ENCODE measurements at regions not wholly inside any gene's neighbourhood (a gene's known extent, or its start where the extent isn't known, plus 50 kb on each side); places are given as distances from the start of the nearest gene placed in this dataset.

GRCh38 chr6:126444659-126445273, 104.9 kb downstream of the CENPW start:
- TF ChIP-seq ZNF211 (tag by site-specific recombination; IDR thresholded peaks at IDR 0.05; ENCODE audit: low read depth) (no peak), ZNF610 (tag by site-specific recombination; IDR thresholded peaks at IDR 0.05; ENCODE audit: borderline replicate concordance) (no peak), ZNF623 (tag by site-specific recombination; IDR thresholded peaks at IDR 0.05) (no peak), ZNF175 (tag by site-specific recombination; IDR thresholded peaks at IDR 0.05) (no peak), ZNF10 (tag by site-specific recombination; IDR thresholded peaks at IDR 0.05) (no peak), MZF1 (tag by site-specific recombination; IDR thresholded peaks at IDR 0.05; ENCODE audit: borderline replicate concordance) (no peak), GLIS1 (tag by site-specific recombination; IDR thresholded peaks at IDR 0.05) (no peak), ZBTB20 (tag by site-specific recombination; IDR thresholded peaks at IDR 0.05) (no peak), ZNF266 (tag by site-specific recombination; IDR thresholded peaks at IDR 0.05; ENCODE audit: low read depth) (no peak), ZNF239 (tag by site-specific recombination; IDR thresholded peaks at IDR 0.05) (no peak), WT1 (tag by site-specific recombination; IDR thresholded peaks at IDR 0.05) (no peak), ZNF549 (tag by site-specific recombination; IDR thresholded peaks at IDR 0.05) (no peak), ZNF350 (tag by site-specific recombination; IDR thresholded peaks at IDR 0.05) (no peak), ZNF830 (tag by site-specific recombination; IDR thresholded peaks at IDR 0.05; ENCODE audit: low read depth) (no peak), ZNF24 (tag by site-specific recombination; IDR thresholded peaks at IDR 0.05) (no peak), ZNF585B (tag by site-specific recombination; IDR thresholded peaks at IDR 0.05) (no peak)
- TF ChIP-seq, protein P1, sequence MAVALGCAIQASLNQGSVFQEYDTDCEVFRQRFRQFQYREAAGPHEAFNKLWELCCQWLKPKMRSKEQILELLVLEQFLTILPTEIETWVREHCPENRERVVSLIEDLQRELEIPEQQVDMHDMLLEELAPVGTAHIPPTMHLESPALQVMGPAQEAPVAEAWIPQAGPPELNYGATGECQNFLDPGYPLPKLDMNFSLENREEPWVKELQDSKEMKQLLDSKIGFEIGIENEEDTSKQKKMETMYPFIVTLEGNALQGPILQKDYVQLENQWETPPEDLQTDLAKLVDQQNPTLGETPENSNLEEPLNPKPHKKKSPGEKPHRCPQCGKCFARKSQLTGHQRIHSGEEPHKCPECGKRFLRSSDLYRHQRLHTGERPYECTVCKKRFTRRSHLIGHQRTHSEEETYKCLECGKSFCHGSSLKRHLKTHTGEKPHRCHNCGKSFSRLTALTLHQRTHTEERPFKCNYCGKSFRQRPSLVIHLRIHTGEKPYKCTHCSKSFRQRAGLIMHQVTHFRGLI (tag by site-specific recombination; IDR thresholded peaks at IDR 0.05), result no peak
- Histone ChIP-seq H3K4me1 (ENCODE audit: control insufficient read depth, insufficient read depth, low read length) (no peaks in the 10 kb centered on the region), H3K9me3 (ENCODE audit: control insufficient read depth, insufficient read depth, low read depth, low read length) (no peaks in the 10 kb centered on the region), H3K4me3 (ENCODE audit: low read depth, low read length) (no peak overlapping the region), H3K36me3 (ENCODE audit: control insufficient read depth in 2 of 2, insufficient read depth in 1 of 2, low read length in 2 of 2) (no peaks in the 10 kb centered on the region), H3K27ac (ENCODE audit: extremely low read depth, low read depth, low read length) (no peak overlapping the region)
- POLR2A ChIA-PET, result no interaction called here
- CTCF ChIA-PET, result no interaction called here

DNA sequence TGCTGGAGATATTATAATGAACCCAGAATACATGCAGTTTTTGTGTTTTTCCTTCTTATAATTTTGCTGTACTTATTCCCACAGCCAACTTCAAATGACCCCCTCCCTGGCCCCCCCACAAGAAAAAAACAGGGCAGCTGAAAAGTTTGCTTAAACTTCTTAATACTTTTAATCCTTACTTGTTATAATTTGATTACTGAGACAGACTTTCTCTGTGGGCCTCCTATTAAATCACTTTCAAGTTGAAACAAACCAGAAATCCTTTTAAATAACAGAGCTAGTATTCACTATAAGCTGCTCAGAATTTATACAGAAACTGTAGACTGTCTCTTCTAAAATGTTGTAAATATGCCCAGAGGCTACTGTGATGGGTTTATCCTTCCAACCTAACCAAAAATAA, 106.3 kb downstream of the CENPW start:
- Histone ChIP-seq H3K4me3 (ENCODE audit: low read depth, low read length) (no peak overlapping the region), H3K4me1 (ENCODE audit: control insufficient read depth, insufficient read depth, low read length) (no peaks in the 10 kb centered on the region), H3K36me3 (ENCODE audit: control insufficient read depth in 2 of 2, insufficient read depth in 1 of 2, low read length in 2 of 2) (no peaks in the 10 kb centered on the region), H3K9me3 (ENCODE audit: control insufficient read depth, insufficient read depth, low read depth, low read length) (no peaks in the 10 kb centered on the region), H3K27ac (ENCODE audit: extremely low read depth, low read depth, low read length) (no peak overlapping the region)
- ChIA-PET CTCF (no interaction called here), POLR2A (no interaction called here)
- TF ChIP-seq GLIS2 (tag by site-specific recombination; IDR thresholded peaks at IDR 0.05) (no peak), ZBTB44 (tag by site-specific recombination; IDR thresholded peaks at IDR 0.05) (no peak), PRDM1 (tag by site-specific recombination; IDR thresholded peaks at IDR 0.05) (no peak), KLF7 (tag by site-specific recombination; IDR thresholded peaks at IDR 0.05; ENCODE audit: borderline replicate concordance) (no peak), ZNF211 (tag by site-specific recombination; IDR thresholded peaks at IDR 0.05; ENCODE audit: low read depth) (no peak), ZNF2 (tag by site-specific recombination; IDR thresholded peaks at IDR 0.05) (no peak), ZNF660 (tag by site-specific recombination; IDR thresholded peaks at IDR 0.05) (no peak), ZNF426 (tag by site-specific recombination; IDR thresholded peaks at IDR 0.05) (no peak), ZNF24 (tag by site-specific recombination; IDR thresholded peaks at IDR 0.05) (no peak), ZNF23 (tag by site-specific recombination; IDR thresholded peaks at IDR 0.05; ENCODE audit: borderline replicate concordance) (no peak), SP2 (tag by site-specific recombination; IDR thresholded peaks at IDR 0.05) (no peak), ZNF670 (tag by site-specific recombination; IDR thresholded peaks at IDR 0.05; ENCODE audit: low read depth) (no peak), ZNF114 (tag by site-specific recombination; IDR thresholded peaks at IDR 0.05) (no peak), ZNF600 (tag by site-specific recombination; IDR thresholded peaks at IDR 0.05) (no peak), ZNF560 (tag by site-specific recombination; IDR thresholded peaks at IDR 0.05; ENCODE audit: borderline replicate concordance) (no peak), REST (tag by site-specific recombination; IDR thresholded peaks at IDR 0.05) (no peak), KLF1 (tag by site-specific recombination; IDR thresholded peaks at IDR 0.05) (no peak)

Measured in HEK293 (cell line).